RWPE2 (cell line): ENCODE measurements at regions not wholly inside any gene's neighbourhood (a gene's known extent, or its start where the extent isn't known, plus 50 kb on each side); places are given as distances from the start of the nearest gene placed in this dataset.

Source experiments
- ATAC-seq: fragments of 200-7000 bp; cut with Tn5 transposase; 3 replicates; pipeline ENCODE4 v1.9.1; 2021; ENCODE audit warnings: low read depth
- DNase-seq: peaks from one replicate; pipeline ENCODE4 v3.0.0-alpha.2; 2020; ENCODE audit warnings: low spot score
- H3K27ac ChIP-seq: fragments of 450-650 bp; 2 replicates; pipeline ENCODE4 v1.5.1; 2017; ENCODE audit warnings: mild to moderate bottlenecking; ENCODE audit not compliant: poor library complexity, severe bottlenecking
- H3K27me3 ChIP-seq: fragments of 250-450 bp; sonication (Bioruptor Pico); 2 replicates; pipeline ENCODE4 v1.5.1; 2021; ENCODE audit warnings: mild to moderate bottlenecking, moderate library complexity; ENCODE audit not compliant: insufficient read depth, poor library complexity, severe bottlenecking
- H3K36me3 ChIP-seq: fragments of 250-450 bp; sonication (Bioruptor Pico); 2 replicates; pipeline ENCODE4 v1.5.1; 2020; ENCODE audit warnings: low read depth, mild to moderate bottlenecking, moderate library complexity
- H3K4me1 ChIP-seq: fragments of 250-450 bp; sonication (Bioruptor Pico); 2 replicates; pipeline ENCODE4 v1.5.1; 2021; ENCODE audit warnings: mild to moderate bottlenecking, moderate library complexity; ENCODE audit not compliant: insufficient read depth, poor library complexity, severe bottlenecking
- H3K4me3 ChIP-seq: fragments of 250-450 bp; sonication (Bioruptor Pico); 2 replicates; pipeline ENCODE4 v1.5.1; 2021; ENCODE audit warnings: mild to moderate bottlenecking, moderate library complexity; ENCODE audit not compliant: severe bottlenecking
- H3K9me3 ChIP-seq: fragments of 250-450 bp; sonication (Bioruptor Pico); 2 replicates; pipeline ENCODE4 v1.5.1; 2021; ENCODE audit warnings: mild to moderate bottlenecking, moderate library complexity; ENCODE audit not compliant: severe bottlenecking
- TF ChIP-seq, protein P1 (sequence below): fragments of 450-650 bp; IDR thresholded peaks from one replicate; pipeline ENCODE4 v1.5.1; 2017; ENCODE audit warnings: mild to moderate bottlenecking, moderate library complexity; ENCODE audit not compliant: poor library complexity, severe bottlenecking

DNA sequence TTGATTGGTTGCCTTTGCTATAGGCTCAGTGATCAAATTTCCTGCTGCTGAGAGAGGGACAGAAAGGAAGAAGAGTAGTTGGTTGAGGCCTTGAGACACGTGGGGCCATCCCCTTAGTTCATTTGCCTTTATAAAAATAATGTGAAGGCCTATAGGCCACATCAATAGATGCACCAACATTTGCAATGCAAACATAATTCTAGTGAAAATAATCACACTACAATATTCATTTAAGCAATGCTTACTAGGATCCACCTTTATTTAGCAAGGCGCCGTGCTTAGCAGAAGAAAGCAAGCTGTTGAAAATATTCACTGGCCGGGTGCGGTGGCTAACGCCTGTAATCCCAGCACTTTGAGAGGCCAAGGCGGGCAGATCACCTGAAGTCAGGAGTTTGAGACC lies 105.3 kb upstream of the CXCR4 start:
- ATAC-seq (no peak), DNase-seq (no peak)
- peaks cover 13% of the 10 kb centered on the region for H3K27me3 ChIP-seq
- no peaks in the 10 kb centered on the region for H3K4me1 ChIP-seq
- TF ChIP-seq, protein P1, sequence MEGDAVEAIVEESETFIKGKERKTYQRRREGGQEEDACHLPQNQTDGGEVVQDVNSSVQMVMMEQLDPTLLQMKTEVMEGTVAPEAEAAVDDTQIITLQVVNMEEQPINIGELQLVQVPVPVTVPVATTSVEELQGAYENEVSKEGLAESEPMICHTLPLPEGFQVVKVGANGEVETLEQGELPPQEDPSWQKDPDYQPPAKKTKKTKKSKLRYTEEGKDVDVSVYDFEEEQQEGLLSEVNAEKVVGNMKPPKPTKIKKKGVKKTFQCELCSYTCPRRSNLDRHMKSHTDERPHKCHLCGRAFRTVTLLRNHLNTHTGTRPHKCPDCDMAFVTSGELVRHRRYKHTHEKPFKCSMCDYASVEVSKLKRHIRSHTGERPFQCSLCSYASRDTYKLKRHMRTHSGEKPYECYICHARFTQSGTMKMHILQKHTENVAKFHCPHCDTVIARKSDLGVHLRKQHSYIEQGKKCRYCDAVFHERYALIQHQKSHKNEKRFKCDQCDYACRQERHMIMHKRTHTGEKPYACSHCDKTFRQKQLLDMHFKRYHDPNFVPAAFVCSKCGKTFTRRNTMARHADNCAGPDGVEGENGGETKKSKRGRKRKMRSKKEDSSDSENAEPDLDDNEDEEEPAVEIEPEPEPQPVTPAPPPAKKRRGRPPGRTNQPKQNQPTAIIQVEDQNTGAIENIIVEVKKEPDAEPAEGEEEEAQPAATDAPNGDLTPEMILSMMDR = no peak
- no peak overlapping the region for H3K27ac ChIP-seq
- no peak overlapping the region for H3K4me3 ChIP-seq
- no peaks in the 10 kb centered on the region for H3K9me3 ChIP-seq
- no peaks in the 10 kb centered on the region for H3K36me3 ChIP-seq

DNA sequence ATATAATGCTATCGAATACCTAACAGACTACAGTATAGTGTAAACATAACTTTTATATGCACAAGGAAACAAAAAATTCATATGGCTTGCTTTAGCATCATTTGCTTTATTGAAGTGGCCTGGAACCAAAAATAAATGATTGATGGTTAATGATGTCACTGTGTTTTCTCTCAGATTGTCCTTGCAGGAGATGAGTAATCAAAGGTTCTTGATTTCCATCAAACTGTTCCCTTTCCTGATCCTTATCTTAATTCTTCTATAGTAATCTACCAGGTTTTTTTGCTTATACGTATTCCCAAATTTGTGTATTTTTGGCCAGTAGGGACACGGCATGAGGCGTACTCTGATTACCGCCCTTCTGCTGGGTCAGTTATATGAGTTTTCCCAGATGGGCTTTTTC lies 104.9 kb upstream of the CXCR4 start:
- Histone ChIP-seq H3K9me3 (no peaks in the 10 kb centered on the region), H3K36me3 (no peaks in the 10 kb centered on the region), H3K27ac (no peak overlapping the region), H3K27me3 (peaks cover 13% of the 10 kb centered on the region), H3K4me3 (no peak overlapping the region), H3K4me1 (no peaks in the 10 kb centered on the region)
- ATAC-seq (no peak), DNase-seq (no peak)
- TF ChIP-seq, protein P1 = no peak

DNA sequence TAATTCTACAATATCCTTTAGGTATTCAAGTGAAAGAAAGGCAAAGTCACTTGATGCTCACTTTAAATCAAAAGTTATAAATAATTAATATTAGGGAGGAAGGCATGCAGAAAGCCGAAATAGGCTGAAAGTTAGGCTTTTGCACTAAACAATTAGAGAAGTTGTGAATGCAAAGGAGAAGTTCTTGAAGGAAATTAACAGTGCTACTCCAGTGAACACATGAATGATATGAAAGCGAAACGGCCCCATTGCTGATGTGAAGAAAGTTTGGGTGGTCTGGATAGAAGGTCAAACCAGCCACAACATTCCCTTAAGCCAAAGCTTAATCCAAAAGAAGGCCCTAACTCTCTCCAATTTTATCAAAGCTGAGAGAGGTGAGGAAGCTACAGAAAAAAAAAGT lies 103.1 kb upstream of the CXCR4 start:
- TF ChIP-seq, protein P1 = no peak
- no peak overlapping the region for H3K27ac ChIP-seq
- no peaks in the 10 kb centered on the region for H3K36me3 ChIP-seq
- no peaks in the 10 kb centered on the region for H3K9me3 ChIP-seq
- no peak for ATAC-seq
- no peaks in the 10 kb centered on the region for H3K4me1 ChIP-seq
- no peak overlapping the region for H3K4me3 ChIP-seq
- peaks cover 13% of the 10 kb centered on the region for H3K27me3 ChIP-seq
- no peak for DNase-seq

DNA sequence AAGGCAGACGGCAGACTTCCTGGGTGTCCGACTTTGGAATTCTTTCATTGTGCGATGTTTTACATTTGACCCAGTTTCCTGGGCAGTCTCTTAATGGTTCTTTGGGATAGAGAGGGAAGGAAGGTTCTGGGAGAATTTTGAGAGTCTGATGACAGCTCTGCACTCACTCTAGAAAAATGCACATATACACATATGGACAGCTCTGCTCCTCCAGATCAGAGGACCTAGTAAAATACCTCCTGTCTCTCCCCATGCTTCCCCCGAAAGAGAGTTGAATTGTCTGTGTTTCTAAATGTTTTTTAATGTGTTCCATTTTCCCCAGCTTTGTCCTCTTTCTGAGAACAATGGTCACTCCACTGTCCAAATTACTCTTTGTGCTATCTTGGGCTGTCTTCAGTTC lies 102.0 kb upstream of the CXCR4 start:
- TF ChIP-seq, protein P1 = no peak
- no peak for ATAC-seq
- peaks cover 20% of the 10 kb centered on the region for H3K27me3 ChIP-seq

DNA sequence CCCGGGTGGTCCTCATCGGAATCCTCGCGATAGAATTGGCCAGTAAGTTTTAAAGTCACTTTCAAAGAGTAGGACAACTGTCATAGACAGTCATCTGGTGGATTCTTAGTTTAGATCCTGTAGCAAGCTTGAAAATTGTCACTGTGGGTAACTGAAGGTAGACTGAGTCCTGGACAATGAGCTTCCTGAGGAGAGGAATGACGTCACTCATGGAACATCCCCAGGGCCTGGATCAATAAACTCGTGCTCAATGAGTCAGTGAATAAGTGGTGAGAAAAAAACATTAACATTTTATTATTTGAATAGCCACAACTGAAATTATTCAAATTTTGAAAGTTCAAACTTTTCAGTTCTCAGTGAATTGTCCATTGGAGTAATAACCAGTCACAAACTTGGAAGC lies 101.4 kb upstream of the CXCR4 start:
- Histone ChIP-seq H3K27me3 (peaks cover 21% of the 10 kb centered on the region), H3K9me3 (no peaks in the 10 kb centered on the region), H3K36me3 (no peaks in the 10 kb centered on the region), H3K27ac (no peak overlapping the region), H3K4me1 (no peaks in the 10 kb centered on the region), H3K4me3 (no peak overlapping the region)
- DNase-seq = no peak
- TF ChIP-seq, protein P1 = no peak
- no peak for ATAC-seq

More for the DNA sequence above, 102.0 kb upstream of the CXCR4 start:
- Histone ChIP-seq H3K27ac (no peak overlapping the region), H3K4me3 (no peak overlapping the region), H3K36me3 (no peaks in the 10 kb centered on the region), H3K9me3 (no peaks in the 10 kb centered on the region), H3K4me1 (no peaks in the 10 kb centered on the region)
- no peak for DNase-seq
